Fibroblast of skin of right biceps (primary cell): ENCODE measurements at regions not wholly inside any gene's neighbourhood (a gene's known extent, or its start where the extent isn't known, plus 50 kb on each side); places are given as distances from the start of the nearest gene placed in this dataset.

Experiments used
- DNase-seq: peaks from one replicate; pipeline ENCODE4 v3.0.0-alpha.2; 2013

DNA sequence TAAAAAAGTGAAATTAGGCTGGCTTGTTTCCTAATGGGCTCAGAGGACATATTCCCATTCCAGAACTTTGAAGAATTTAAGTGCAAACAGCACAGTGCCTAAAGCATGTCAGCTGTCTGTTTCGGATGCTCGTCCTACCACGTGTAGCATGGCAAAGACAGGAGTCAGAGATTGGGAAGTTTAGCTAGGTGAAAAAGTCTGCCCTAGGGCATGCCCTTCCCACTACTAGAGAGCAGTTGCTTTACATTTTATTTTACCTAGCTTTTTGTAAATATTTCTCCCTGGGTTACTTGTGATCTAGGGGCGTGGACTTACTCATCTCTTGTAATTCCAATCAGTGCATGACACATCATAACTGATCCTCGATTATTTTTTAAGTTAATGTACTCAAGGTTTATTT, 111.1 kb downstream of the LMO4 start:
- no peak for DNase-seq

DNA sequence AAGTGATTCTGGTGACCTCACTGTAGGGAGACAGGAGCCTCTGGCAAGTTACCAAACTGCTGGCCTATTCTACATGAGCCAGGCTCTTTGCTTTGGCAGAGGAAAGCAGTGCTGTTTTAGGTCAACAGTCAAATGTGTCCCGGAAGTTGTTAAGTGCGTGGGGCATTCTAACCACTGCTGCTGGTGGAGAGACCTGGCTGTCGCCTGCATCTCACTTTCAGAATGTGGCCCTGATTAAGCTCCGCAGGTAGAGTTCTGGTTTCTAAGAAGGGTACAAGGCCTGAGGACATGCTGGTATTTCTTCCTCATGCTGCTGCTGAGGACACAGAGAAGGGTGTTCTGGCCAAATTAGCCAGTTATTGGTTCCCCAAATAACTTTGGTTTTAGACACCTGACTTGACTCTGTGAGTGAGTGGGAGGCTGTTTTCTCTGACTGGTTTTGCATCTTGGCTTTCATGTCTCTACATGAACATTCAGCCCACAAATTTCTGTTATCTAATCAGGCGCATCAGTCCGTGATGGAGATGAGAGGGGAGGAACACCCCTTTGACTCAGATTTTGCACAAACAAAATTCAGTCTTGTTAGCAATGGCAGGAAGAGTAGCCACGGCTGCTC, 120.8 kb downstream of the LMO4 start:
- peak; percentile 10 for DNase-seq

DNA sequence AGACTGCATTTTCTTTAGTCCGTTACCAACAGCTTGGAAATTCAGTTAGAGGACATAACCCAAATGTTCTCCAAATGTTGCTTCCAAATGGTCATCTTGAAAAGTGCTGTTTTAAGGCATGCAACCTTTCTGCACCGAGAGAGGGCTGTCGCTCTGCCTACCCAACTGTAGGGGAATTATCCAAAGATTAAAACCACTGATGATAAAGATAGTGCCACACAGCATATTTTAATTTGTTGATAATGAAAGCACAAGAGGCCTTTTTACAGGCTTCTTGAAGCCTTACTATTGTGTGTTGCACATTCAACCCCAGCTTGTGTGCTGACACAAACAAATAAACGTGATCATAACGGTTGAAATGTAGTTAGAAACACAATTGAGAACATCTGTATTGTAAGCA, 121.5 kb downstream of the LMO4 start:
- DNase-seq: no peak

DNA sequence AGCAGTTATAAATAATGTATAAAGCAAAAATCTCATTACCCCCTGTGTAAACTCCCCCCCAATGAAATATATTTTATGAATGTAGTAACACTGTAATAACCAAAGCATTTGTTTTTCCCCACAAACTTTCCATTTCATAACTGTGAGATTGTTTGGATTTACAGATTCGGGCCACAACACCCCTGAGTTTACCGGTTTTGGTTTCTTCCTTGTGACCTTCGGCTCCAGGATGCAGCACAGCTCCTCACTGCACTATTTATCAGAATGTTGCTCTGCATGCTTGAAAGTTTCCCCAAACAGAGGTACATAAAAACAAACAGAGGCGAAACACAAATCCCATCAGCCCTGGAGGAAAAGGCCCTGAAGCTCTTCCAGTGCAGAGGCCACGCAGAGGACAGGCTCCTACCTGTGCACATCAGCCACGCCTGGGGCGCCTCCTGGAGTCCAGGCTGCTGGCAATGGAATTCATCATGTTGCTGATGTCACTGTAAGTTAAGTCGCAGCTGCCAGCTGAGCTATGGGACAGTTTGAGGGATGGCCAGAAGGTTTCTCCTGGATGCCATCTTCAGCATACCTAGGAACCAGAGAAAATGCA, 122.0 kb downstream of the LMO4 start:
- DNase-seq: no peak

DNA sequence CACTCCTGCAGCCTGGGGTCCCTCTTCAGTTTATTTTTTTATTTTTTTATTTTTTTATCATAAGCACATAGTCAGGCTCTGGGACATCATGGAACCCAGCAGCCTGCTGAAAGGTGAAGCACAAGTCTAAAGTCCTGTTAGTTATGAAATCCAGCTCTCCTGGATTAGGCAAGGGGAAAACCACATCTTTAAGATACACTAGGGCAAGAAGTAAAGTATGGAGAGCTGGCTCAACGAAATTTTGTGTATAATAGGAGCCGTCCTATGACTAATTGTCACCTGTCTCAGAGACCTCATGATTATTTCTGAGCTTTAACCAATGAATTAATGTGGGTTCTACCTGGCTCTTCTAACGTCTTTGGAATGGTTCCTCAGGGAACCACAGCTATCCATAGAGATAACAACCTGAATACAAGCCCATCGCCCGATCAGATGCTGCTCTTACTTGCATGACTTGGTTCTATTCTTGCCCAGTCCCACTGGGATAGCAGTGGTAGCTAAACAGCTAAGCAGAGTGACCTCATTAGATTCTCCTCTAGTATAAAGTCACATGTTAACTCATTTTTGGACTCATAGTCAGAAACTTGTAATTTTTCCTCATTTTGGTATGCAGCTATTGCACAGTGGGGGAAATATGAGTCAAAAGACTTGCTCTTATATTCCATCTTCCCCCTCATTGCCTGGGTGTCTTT, 122.7 kb downstream of the LMO4 start:
- peak; percentile 79 for DNase-seq

DNA sequence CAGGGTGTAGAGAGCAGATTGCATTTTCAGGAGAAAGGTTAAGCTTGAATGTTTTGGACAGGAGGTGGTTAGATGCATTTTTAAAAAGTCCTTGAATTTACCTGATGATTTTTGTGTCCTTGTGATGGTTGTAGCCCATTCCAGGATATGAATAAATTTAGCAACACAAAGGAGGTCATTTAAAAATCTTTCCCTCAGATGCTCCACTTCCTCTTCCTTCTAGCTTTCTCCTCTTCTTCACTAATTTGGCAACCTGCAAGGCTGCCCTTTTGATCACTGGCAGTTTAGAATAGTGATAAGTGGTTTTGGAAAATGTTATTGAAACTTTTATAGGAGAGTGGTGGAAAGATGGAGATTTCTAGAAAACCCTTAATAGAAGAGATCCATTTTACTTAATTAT, 124.0 kb downstream of the LMO4 start:
- DNase-seq: no peak

DNA sequence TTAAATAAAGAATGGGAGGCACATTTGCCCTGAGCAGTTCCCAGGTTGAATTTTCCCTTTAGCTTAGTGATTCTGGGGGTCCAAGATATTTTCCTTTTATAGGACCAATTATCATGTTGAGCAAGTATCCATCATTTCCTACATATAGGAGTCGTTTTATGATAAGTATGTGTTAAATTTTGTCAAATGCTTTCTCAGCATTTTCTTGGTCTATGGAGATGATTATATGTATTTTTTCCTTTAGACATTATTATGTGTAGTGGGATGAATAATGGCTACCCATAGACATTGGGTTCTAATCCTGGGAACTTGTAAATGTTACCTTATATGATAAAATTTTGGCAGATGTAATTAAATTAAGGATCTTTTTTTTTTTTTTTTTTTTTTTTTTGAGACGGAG, 128.7 kb downstream of the LMO4 start:
- DNase-seq: no peak

DNA sequence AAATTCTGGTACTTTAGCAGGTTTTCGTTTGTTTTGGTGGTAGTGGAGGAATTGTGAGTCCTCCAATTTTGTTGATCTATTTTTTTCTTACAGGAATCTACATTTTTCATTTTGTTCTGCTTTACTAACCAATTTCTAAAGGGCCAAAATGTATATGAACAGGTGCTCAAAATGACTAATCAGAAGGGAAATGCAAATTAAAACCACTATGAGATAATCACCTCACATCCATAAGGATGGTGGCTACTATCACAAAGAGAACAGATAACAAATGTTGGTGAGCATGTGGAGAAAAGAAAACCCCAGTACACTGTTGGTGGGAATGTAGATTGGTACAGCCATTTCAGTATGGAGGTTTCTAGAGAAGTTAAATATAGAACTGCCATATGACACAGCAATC, 134.2 kb downstream of the LMO4 start:
- DNase-seq: no peak

DNA sequence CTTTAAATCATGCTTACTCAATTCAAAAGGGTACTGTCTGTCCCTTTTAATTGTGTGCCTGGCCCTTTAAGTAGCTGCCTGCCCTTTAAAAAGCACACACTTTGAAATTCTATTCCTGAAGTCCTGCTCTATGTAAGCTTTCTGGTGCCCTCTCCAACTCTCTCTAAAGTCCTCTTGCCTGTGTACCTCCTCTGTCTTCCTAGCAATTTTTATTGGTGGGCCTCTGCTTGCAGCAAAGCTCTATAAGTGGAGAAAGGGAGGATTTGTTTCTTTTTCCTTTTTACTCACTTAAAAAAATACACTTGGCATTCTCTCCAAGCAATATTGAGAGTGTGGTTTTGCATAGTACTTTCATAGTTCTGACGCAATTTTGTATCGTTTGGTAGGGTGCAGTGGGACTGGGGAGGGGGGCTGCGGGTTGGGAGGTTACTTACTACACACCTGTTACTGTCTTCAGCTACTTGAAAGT, 135.4 kb downstream of the LMO4 start:
- DNase-seq: no peak

DNA sequence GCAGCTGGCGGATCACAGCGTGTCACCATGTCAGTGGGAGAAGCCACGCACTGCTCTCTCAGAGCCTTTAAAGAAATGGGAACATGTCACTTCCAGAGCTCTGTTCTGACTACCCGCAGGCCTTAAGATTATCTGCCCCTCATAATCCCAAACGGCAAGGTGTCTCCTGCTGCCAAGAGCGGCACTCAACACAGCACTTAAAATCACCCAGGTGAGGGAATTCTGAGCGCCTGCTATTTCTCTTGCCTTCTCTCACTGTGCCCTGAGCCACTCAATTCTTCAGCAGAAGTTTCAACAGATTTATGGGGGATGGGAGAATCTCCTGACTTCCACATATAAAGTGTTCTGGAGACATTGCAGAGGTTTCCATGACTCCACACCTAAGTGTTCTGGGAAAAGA, 137.9 kb downstream of the LMO4 start:
- no peak for DNase-seq

DNA sequence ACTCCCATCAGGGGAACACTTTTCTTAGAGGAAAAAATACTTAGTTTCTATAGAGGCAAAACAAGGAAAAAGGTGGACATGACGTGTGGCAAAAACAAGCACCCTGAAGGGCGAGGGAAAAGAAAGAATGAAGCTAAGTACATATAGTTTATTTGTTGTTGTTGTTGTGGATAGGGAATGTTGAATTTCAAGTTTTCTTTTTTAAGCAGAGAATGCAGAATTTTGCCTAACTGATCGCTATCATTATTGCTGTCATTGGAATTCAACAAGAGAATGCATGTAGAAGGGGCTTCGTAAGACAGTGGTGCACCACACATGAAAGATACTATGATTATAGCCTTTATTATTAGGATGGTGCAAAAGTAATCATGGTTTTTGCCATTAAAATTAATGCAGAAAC, 144.0 kb downstream of the LMO4 start:
- no peak for DNase-seq

DNA sequence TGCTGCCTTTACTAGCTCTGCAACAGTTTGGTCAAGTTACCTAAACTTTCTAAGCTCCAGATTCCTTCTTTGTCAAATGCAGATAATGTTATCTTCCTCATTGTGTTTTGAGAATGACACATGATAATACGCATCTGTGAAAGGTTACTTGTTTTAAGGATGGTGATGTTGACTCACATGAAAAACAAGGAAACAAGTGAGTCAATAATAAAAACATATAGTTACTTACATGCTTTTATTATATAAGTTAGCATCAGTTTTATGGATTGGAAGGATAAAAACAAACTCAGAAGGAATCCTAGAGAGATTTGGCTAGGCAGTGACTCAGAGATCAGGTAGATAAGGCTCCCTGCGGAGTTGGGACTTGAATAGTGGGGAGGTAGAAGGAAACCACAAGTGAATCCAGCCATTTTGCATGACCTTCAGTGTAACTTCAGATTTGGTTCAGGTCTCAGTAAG, 144.6 kb downstream of the LMO4 start:
- DNase-seq: no peak

DNA sequence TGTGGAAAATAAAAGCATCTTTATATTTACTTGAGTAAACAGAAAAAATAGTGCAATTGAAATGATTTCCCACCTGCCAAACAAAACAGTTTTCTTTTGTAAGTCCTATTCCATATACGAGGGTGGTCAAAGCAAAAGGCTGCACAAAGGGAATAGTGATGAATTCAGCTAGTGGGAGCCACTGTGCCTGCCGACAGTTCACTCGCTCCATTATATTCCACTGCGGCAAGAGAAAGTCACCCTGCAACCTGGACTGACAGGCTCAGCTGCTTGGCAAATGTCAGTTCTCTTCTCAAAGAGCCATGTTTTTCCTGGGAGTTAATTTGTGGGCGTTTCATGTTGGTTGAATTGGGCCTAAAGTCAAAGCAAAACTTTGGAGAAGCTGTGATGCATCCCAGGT, 145.4 kb downstream of the LMO4 start:
- no peak for DNase-seq

DNA sequence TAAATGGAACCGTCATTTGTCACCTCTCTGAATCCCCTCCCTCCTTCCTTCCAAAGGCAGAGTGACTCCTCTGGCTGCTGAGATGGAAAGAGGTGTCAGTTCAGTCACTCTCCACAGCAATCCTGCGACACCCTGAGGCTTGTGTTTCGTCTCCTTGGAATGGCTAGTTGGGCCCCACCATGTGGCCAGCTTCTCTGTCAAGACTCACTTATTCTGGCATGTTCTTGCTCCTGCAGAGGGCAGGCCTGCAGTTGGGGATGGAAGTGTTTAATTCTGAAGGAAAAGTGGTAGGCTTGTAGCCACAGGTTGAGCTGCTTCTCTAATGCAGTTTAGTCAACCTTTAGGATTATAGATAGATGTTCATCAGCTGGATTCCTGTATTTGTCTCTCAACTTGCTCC, 149.6 kb downstream of the LMO4 start:
- DNase-seq: peak; percentile 59

DNA sequence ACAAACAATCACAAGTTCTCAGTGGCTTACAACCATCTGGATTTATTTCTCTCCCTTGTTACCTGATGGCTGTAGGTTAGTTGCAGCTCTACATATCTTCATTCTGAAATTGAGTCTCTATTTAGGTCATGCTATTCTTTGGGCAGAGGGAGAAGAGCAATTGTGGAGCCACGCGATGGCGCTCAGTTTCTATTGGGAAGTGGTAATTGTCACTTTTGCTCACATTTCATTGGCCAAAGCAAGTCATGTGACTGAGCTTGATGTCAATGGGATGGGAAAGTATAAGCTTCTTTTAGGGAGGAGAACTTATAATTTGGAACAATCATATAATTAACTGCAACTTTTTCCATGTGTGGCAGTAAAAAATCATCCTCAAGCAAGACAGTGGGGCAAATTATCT, 166.5 kb downstream of the LMO4 start:
- no peak for DNase-seq

DNA sequence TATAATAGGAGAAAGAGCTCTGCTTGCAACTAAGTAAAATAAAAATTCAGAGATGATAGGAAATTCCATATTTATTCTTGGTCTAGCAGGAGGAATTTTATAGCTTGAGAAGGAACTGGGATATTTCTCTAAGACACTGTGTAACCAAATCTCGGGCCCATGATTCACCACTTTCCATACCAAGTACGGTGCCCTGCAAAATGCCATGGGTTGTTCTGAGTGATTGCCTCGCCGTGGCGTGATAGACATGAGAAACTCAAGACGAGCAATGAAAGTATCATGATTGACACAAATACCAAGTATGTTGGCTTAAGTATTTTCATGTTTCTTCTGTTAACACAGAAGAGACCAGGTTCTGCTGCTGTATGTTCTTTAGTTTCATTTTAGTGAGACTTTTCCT, 167.2 kb downstream of the LMO4 start:
- no peak for DNase-seq

DNA sequence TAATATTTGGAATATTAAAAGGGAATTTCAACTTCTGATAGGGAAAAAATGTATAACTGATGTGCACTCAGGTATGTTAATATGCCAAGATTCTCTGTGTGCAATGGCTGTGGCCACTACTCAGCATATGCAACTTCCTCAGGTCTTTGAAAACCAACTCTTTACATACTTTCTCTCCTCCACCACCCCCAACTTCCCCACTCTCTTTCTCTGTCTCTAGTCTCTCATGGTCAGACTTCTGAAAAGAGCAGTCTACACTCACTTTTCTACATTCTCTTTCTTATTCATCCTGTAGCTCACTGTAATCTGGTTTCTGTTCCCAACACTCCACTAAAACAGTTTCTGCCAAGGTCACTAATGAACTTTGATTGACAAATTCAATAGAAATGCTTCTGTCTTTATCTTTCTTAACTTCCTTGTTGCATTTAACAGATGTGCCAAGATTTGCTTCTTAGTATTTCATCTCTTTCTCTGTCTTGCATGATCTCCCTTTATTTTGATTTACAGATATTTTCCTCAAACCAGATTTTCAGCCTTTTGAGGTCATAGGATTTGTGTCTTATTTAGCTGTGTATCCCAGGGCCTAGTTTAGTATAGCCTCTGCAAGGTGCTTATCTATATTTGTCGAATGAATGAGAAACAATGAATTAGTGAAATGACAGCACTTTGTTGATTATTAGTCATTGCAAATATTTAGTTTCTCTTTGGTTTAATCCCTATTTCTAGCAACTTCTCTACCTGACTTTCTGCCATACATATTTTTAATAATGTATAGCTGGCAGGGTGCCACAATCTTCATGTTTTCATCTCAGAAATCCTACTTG, 168.9 kb downstream of the LMO4 start:
- DNase-seq: no peak

DNA sequence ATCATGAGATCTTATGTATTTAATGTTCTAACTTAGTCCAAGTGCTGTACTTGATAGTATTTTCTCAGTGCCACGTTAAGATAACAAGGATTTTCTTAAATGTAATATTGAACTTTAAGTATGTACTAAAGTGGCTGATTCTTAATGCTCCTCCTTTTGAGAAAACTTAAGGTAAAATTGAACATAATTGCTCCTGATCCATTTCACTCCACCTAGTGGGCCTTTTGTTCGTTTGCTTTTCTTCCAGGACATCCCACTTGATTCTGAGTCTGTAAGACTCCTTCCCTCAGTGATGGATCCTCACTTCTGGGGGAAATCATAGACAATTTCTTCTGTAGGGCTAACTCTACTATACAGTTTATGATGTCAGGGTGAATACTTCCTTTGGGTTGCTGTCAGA, 173.1 kb downstream of the LMO4 start:
- DNase-seq: no peak

DNA sequence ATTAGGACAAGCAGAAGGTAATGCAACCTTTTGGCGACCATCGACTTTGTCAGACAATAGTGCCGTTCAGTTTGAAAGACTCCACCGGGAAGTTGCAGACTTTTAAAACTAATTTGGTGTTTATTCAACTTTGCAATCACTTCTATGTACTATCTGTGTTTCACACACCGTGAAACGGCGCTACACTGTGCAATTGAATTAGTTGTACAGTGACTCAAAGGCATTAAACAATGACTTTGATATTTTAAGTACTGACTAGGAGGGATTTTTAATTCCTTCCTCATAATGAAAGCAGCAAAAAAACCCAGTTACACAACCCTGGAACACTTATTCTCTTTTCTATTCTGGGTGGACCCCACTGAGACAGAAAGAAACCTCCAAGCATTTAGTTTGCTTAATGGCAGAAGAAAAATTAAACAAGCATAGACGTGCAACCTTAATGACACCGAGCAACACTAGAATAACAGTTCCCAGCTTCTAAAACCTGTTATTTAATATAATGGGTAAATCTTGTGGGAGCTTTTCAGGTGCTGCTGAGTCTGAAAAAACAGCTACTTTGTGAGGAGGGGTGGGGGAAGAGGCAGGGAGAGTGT, 176.8 kb downstream of the LMO4 start:
- no peak for DNase-seq

DNA sequence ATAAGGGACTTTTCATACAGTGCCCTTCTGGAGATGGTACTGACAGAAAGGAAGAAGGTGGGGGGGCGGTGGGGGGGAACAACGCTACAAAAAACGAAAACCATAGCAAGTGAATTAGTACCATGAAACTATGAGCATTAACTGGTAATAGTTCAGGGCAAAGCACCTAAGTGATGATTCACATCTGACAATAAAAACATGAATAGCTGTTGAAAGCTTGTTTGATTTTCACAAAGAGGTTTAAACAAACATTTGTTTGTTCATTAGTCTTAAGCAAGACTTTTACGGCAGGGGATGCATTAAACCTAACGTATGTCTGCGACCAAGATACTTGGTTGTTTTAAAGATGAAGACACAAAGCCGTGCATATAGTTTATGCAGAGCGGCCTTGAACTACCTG, 177.5 kb downstream of the LMO4 start:
- DNase-seq: no peak

DNA sequence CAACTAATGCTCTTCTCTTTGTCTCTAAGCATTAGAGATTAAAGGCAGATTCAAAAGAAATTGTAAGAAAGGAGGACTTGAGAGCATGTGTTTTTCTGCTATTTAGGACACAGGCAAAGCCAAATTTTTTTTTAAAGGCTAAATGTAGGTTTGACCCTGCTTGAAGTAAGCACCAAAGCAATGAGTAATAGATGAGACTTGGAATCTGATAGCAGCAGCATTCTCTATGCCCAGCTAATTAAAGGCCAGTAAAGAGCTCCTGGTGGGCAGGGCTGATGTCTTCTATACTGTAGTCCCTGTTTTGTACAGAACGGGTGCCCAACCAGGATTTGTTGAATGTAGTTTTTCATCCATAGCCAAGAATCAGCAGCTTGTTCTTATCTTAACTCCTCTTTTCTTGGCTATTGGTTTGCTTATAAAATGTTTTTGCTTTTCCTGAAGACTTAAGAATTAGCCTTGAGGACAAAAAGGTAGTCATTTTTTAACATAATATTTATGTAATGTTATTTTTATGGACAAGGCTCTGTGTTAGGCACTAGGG, 179.6 kb downstream of the LMO4 start:
- peak; percentile 14 for DNase-seq

DNA sequence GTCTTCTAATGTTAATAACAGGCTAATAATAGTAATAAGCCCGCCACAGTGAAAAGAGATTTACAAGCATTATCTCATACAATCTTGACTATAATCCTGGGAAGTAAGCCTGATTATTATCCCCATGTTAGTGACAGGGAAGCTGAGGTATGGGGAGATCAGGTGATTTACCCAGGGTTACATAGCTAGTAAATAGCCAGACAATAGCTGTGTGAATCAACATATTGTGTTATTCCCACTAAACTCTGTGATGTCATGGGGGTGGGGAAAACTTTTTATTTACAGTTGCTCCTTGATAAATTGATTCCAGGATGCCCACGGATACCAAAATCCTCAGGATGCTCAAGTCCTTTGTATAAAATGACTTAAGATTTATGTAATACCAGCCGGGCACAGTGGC, 181.9 kb downstream of the LMO4 start:
- DNase-seq: no peak

DNA sequence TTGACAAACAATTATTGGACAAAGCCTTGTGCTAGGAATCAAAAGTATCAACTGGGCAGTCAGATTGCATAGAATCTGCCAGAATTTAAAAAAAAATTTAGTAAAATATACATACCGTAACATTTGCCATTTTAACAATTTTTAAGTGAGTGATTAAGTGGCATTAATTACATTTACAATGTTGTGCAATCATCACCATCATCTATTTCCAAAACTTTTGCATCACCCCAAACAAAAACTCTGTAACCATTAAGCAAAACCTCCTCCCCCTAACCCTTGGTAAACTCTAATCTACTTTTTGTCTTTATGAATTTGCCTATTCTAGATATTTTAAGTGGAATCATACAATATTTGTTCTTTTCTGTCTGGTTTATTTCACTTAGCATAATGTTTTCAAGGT, 182.8 kb downstream of the LMO4 start:
- DNase-seq: no peak
